ENCODE measurements at regions not wholly inside any gene's neighbourhood (a gene's known extent, or its start where the extent isn't known, plus 50 kb on each side); places are given as distances from the start of the nearest gene placed in this dataset.

GRCh38 chr18:22026889-22027288, 142.5 kb upstream of the GATA6 start:
- TF ChIP-seq, protein P1, sequence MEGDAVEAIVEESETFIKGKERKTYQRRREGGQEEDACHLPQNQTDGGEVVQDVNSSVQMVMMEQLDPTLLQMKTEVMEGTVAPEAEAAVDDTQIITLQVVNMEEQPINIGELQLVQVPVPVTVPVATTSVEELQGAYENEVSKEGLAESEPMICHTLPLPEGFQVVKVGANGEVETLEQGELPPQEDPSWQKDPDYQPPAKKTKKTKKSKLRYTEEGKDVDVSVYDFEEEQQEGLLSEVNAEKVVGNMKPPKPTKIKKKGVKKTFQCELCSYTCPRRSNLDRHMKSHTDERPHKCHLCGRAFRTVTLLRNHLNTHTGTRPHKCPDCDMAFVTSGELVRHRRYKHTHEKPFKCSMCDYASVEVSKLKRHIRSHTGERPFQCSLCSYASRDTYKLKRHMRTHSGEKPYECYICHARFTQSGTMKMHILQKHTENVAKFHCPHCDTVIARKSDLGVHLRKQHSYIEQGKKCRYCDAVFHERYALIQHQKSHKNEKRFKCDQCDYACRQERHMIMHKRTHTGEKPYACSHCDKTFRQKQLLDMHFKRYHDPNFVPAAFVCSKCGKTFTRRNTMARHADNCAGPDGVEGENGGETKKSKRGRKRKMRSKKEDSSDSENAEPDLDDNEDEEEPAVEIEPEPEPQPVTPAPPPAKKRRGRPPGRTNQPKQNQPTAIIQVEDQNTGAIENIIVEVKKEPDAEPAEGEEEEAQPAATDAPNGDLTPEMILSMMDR (optimal IDR thresholded peaks at IDR 0.05 in 1 of 3, IDR thresholded peaks at IDR 0.05 in 1 of 3, conservative IDR thresholded peaks at IDR 0.05 in 1 of 3; ENCODE audit: extremely low read depth in 1 of 3, insufficient read depth in 2 of 3, low read length in 3 of 3), result no peak
- TF ChIP-seq EZH2 (IDR thresholded peaks at IDR 0.05; ENCODE audit: low read length), result no peak

Data from keratinocyte (primary cell).